Neuronal stem cell (in vitro differentiated cells): ENCODE measurements at regions not wholly inside any gene's neighbourhood (a gene's known extent, or its start where the extent isn't known, plus 50 kb on each side); places are given as distances from the start of the nearest gene placed in this dataset.

Experiments used
- DNase-seq: peaks from one replicate; pipeline ENCODE4 v3.0.0-alpha.2; 2013; ENCODE audit warnings: low spot score
- H2AFZ ChIP-seq: one replicate; pipeline ENCODE4 v1.6.1; 2013; ENCODE audit warnings: mild to moderate bottlenecking, low read length, inconsistent platforms
- H2AK5ac ChIP-seq: 2 replicates; pipeline ENCODE4 v1.6.1; 2013; ENCODE audit warnings: low read depth, mild to moderate bottlenecking, inconsistent platforms, low read length, moderate library complexity, mixed read lengths
- H2BK120ac ChIP-seq: 2 replicates; pipeline ENCODE4 v1.6.1; 2013; ENCODE audit warnings: low read depth, mild to moderate bottlenecking, inconsistent platforms, low read length, moderate library complexity, mixed read lengths
- H2BK12ac ChIP-seq: one replicate; pipeline ENCODE4 v1.6.1; 2013; ENCODE audit warnings: low read length, inconsistent platforms
- H2BK15ac ChIP-seq: 2 replicates; pipeline ENCODE4 v1.6.1; 2013; ENCODE audit warnings: mild to moderate bottlenecking, low read length, inconsistent platforms, mixed read lengths
- H2BK5ac ChIP-seq: one replicate; pipeline ENCODE4 v1.6.1; 2013; ENCODE audit warnings: inconsistent platforms, mild to moderate bottlenecking, low read length, moderate library complexity
- H3K14ac ChIP-seq: one replicate; pipeline ENCODE4 v1.6.1; 2013; ENCODE audit warnings: low read length, inconsistent platforms
- H3K18ac ChIP-seq: 2 replicates; pipeline ENCODE4 v1.6.1; 2013; ENCODE audit warnings: low read length, inconsistent platforms
- H3K23ac ChIP-seq: 2 replicates; pipeline ENCODE4 v1.6.1; 2013; ENCODE audit warnings: low read depth, mild to moderate bottlenecking, mixed read lengths, low read length, inconsistent platforms; ENCODE audit not compliant: poor library complexity
- H3K27ac ChIP-seq: replicated peaks from 3 replicates; pipeline ENCODE4 v1.5.1; 2013; ENCODE audit warnings: low read length, inconsistent platforms
- H3K27me3 ChIP-seq, 3 experiments: 2 replicates each; pipeline ENCODE4 v1.6.1; 2013; ENCODE audit warnings: low read length in 3 of 3, mild to moderate bottlenecking in 2 of 3, inconsistent platforms in 1 of 3, low read depth in 1 of 3, mixed read lengths in 1 of 3, moderate library complexity in 1 of 3; ENCODE audit not compliant: control insufficient read depth in 3 of 3, insufficient read depth in 3 of 3
- H3K36me3 ChIP-seq, 2 donors: replicated peaks in 1 of 2; 2 replicates each; pipeline ENCODE4 v1.6.1; 2013; ENCODE audit warnings: low read length in 2 of 2; ENCODE audit not compliant: control insufficient read depth in 2 of 2, insufficient read depth in 2 of 2
- H3K4ac ChIP-seq: 2 replicates; pipeline ENCODE4 v1.6.1; 2013; ENCODE audit warnings: inconsistent platforms, mild to moderate bottlenecking, low read length, moderate library complexity
- H3K4me1 ChIP-seq, 2 donors: 1 replicate in 1 of 2; 2 replicates in 1 of 2; pipeline ENCODE4 v1.6.1; 2013; ENCODE audit warnings: low read length in 2 of 2, low read depth in 1 of 2; ENCODE audit not compliant: control insufficient read depth in 2 of 2, insufficient read depth in 1 of 2
- H3K4me2 ChIP-seq: one replicate; pipeline ENCODE4 v1.6.1; 2013; ENCODE audit warnings: mild to moderate bottlenecking, low read length, inconsistent platforms; ENCODE audit not compliant: insufficient read depth, poor library complexity, severe bottlenecking
- H3K4me3 ChIP-seq, 2 donors: 2 replicates each; pipeline ENCODE4 v1.5.1; 2013; ENCODE audit warnings: low read length in 2 of 2, mild to moderate bottlenecking in 2 of 2, inconsistent platforms in 1 of 2, moderate library complexity in 1 of 2
- H3K79me1 ChIP-seq: one replicate; pipeline ENCODE4 v1.6.1; 2013; ENCODE audit warnings: low read depth, mild to moderate bottlenecking, inconsistent platforms, low read length, moderate library complexity
- H3K9ac ChIP-seq: one replicate; pipeline ENCODE4 v1.6.1; 2013; ENCODE audit warnings: mild to moderate bottlenecking, low read depth, low read length, inconsistent platforms; ENCODE audit not compliant: poor library complexity
- H3K9me3 ChIP-seq, 2 donors: replicated peaks in 1 of 2; 2 replicates each; pipeline versions ENCODE3 to v1.6.1; 2013; ENCODE audit warnings: low read length in 2 of 2, mild to moderate bottlenecking in 2 of 2, inconsistent platforms in 1 of 2, low read depth in 1 of 2, mixed read lengths in 1 of 2, moderate library complexity in 1 of 2; ENCODE audit not compliant: control insufficient read depth in 2 of 2, insufficient read depth in 1 of 2
- H4K8ac ChIP-seq: one replicate; pipeline ENCODE4 v1.6.1; 2013; ENCODE audit warnings: low read depth, mild to moderate bottlenecking, inconsistent platforms, low read length, moderate library complexity
- H4K91ac ChIP-seq: one replicate; pipeline ENCODE4 v1.6.1; 2013; ENCODE audit warnings: low read length, low read depth, mild to moderate bottlenecking, inconsistent platforms; ENCODE audit not compliant: poor library complexity
- WGBS, 2 donors: extraction: QIAGEN DNeasy Blood & Tissue Kit; methylation state at CpG; one replicate each; pipeline ENCODE4 v1.1.7; 2013; ENCODE audit warnings: missing lambda C conversion rate in 2 of 2, mixed read lengths in 1 of 2; ENCODE audit not compliant: insufficient read length in 2 of 2, insufficient replicate concordance in 1 of 2; ENCODE audit errors: extremely low coverage in 2 of 2; 5-methylcytosine and 5-hydroxymethylcytosine counted together

- Histone ChIP-seq H3K27ac (no peak overlapping the region), H2BK120ac (no peak overlapping the region), H3K27me3 (no peaks in the 10 kb centered on the region), H2BK15ac (no peak overlapping the region), H3K14ac (no peak overlapping the region), H3K9ac (no peak overlapping the region), H3K9me3 (no peaks in the 10 kb centered on the region), H3K4me1 (no peaks in the 10 kb centered on the region), H3K4me2 (no peak overlapping the region), H3K4ac (no peak overlapping the region), H4K8ac (no peak overlapping the region), H2AK5ac (no peak overlapping the region), H3K36me3 (no peaks in the 10 kb centered on the region), H2AFZ (no peak overlapping the region), H4K91ac (no peak overlapping the region), H3K23ac (no peak overlapping the region), H2BK5ac (no peak overlapping the region), H3K4me3 (no peak overlapping the region), H3K18ac (no peak overlapping the region), H3K79me1 (no peaks in the 10 kb centered on the region), H2BK12ac (no peak overlapping the region)
- no peak for DNase-seq
- WGBS, 2 donors = no CpG with 5 or more reads among the region's 3 CpGs
These were observed 976.2 kb upstream of the FANCL start for GRCh38 chr2:59217360-59217759.

GRCh38 chr2:59206361-59206760, 965.2 kb upstream of the FANCL start:
- no peak overlapping the region for H3K4me3 ChIP-seq
- no peak overlapping the region for H3K4ac ChIP-seq
- H2BK120ac ChIP-seq = no peak overlapping the region
- WGBS, 2 donors = no CpG with 5 or more reads among the region's 4 CpGs
- no peak overlapping the region for H3K9ac ChIP-seq
- H3K36me3 ChIP-seq = no peaks in the 10 kb centered on the region
- H3K4me2 ChIP-seq = no peak overlapping the region
- no peak overlapping the region for H3K23ac ChIP-seq
- no peak overlapping the region for H3K27ac ChIP-seq
- no peak overlapping the region for H2AFZ ChIP-seq
- no peak overlapping the region for H2BK15ac ChIP-seq
- no peak overlapping the region for H3K18ac ChIP-seq
- no peak overlapping the region for H4K8ac ChIP-seq
- no peak overlapping the region for H2AK5ac ChIP-seq
- no peak overlapping the region for H3K14ac ChIP-seq
- no peak for DNase-seq
- no peak overlapping the region for H2BK5ac ChIP-seq
- H2BK12ac ChIP-seq = no peak overlapping the region
- H3K27me3 ChIP-seq = no peaks in the 10 kb centered on the region
- H3K79me1 ChIP-seq = no peaks in the 10 kb centered on the region
- no peak overlapping the region for H4K91ac ChIP-seq
- H3K9me3 ChIP-seq = no peaks in the 10 kb centered on the region
- H3K4me1 ChIP-seq = no peaks in the 10 kb centered on the region

- no peak overlapping the region for H2AK5ac ChIP-seq
- H3K9me3 ChIP-seq = no peaks in the 10 kb centered on the region
- no peaks in the 10 kb centered on the region for H3K36me3 ChIP-seq
- H3K27ac ChIP-seq = no peak overlapping the region
- no peak overlapping the region for H3K4ac ChIP-seq
- H2BK12ac ChIP-seq = no peak overlapping the region
- H3K14ac ChIP-seq = no peak overlapping the region
- no peak overlapping the region for H2BK5ac ChIP-seq
- DNase-seq = no peak
- H3K4me2 ChIP-seq = no peak overlapping the region
- H3K4me1 ChIP-seq = no peaks in the 10 kb centered on the region
- no peak overlapping the region for H2AFZ ChIP-seq
- no CpG with 5 or more reads among the region's 1 CpG for WGBS, 2 donors
- no peaks in the 10 kb centered on the region for H3K79me1 ChIP-seq
- no peak overlapping the region for H2BK15ac ChIP-seq
- no peak overlapping the region for H3K18ac ChIP-seq
- no peak overlapping the region for H3K23ac ChIP-seq
- H3K4me3 ChIP-seq = no peak overlapping the region
- H4K8ac ChIP-seq = no peak overlapping the region
- no peak overlapping the region for H3K9ac ChIP-seq
- H3K27me3 ChIP-seq = no peaks in the 10 kb centered on the region
- no peak overlapping the region for H4K91ac ChIP-seq
- no peak overlapping the region for H2BK120ac ChIP-seq
These were observed 962.9 kb upstream of the FANCL start for GRCh38 chr2:59204040-59204439.

GRCh38 chr2:59196491-59196890, 955.4 kb upstream of the FANCL start:
- Histone ChIP-seq H3K79me1 (no peaks in the 10 kb centered on the region), H3K9ac (no peak overlapping the region), H2AFZ (no peak overlapping the region), H3K27ac (no peak overlapping the region), H2AK5ac (no peak overlapping the region), H3K27me3 (no peaks in the 10 kb centered on the region), H3K36me3 (no peaks in the 10 kb centered on the region), H3K4ac (no peak overlapping the region), H3K23ac (no peak overlapping the region), H3K14ac (no peak overlapping the region), H3K9me3 (no peaks in the 10 kb centered on the region), H4K8ac (no peak overlapping the region), H2BK120ac (no peak overlapping the region), H3K18ac (no peak overlapping the region), H4K91ac (no peak overlapping the region), H3K4me2 (no peak overlapping the region), H3K4me3 (no peak overlapping the region), H2BK15ac (no peak overlapping the region), H2BK5ac (no peak overlapping the region), H3K4me1 (no peaks in the 10 kb centered on the region), H2BK12ac (no peak overlapping the region)
- no peak for DNase-seq
- no CpG with 5 or more reads among the region's 1 CpG for WGBS, 2 donors
